Trophoblast cell (in vitro differentiated cells and primary cell): ENCODE measurements at regions not wholly inside any gene's neighbourhood (a gene's known extent, or its start where the extent isn't known, plus 50 kb on each side); places are given as distances from the start of the nearest gene placed in this dataset.
"Not testable (repeated sequence)": the region's sequence is repeated elsewhere in the genome, so short reads cannot be mapped to it uniquely, and the experiment has no call there.

Experiments used
- DNase-seq, 2 donors: peaks; one replicate each; pipeline ENCODE4 v3.0.0-alpha.2; 2016
- H2AFZ ChIP-seq: 2 replicates; pipeline ENCODE4 v1.6.1; 2013; ENCODE audit warnings: low read length, moderate library complexity, mild to moderate bottlenecking; ENCODE audit not compliant: insufficient read depth, poor library complexity
- H2AK5ac ChIP-seq: 2 replicates; pipeline ENCODE4 v1.6.1; 2013; ENCODE audit warnings: mild to moderate bottlenecking, low read length
- H2BK120ac ChIP-seq: 2 replicates; pipeline ENCODE4 v1.6.1; 2013; ENCODE audit warnings: low read length, mild to moderate bottlenecking, moderate library complexity; ENCODE audit not compliant: insufficient read depth, poor library complexity
- H2BK12ac ChIP-seq: 2 replicates; pipeline ENCODE4 v1.6.1; 2013; ENCODE audit warnings: mild to moderate bottlenecking, low read length, moderate library complexity
- H2BK5ac ChIP-seq: 2 replicates; pipeline ENCODE4 v1.6.1; 2013; ENCODE audit warnings: low read length, low read depth, moderate library complexity, mild to moderate bottlenecking; ENCODE audit not compliant: poor library complexity
- H3K14ac ChIP-seq: 2 replicates; pipeline ENCODE4 v1.6.1; 2013; ENCODE audit warnings: mild to moderate bottlenecking, low read length
- H3K18ac ChIP-seq: 2 replicates; pipeline ENCODE4 v1.6.1; 2013; ENCODE audit warnings: mild to moderate bottlenecking, low read length
- H3K23ac ChIP-seq: 2 replicates; pipeline ENCODE4 v1.6.1; 2013; ENCODE audit warnings: low read length
- H3K27ac ChIP-seq: 2 replicates; pipeline ENCODE4 v1.5.1; 2013; ENCODE audit warnings: low read depth, mild to moderate bottlenecking, inconsistent platforms, low read length, moderate library complexity
- H3K27me3 ChIP-seq: 2 replicates; pipeline ENCODE4 v1.6.1; 2013; ENCODE audit warnings: inconsistent platforms, mild to moderate bottlenecking, low read length, moderate library complexity; ENCODE audit not compliant: insufficient read depth
- H3K36me3 ChIP-seq, 2 experiments: 1 replicate in 1 of 2; 2 replicates in 1 of 2; pipeline ENCODE4 v1.6.1; 2013; ENCODE audit warnings: low read length in 2 of 2, mild to moderate bottlenecking in 2 of 2, moderate library complexity in 1 of 2; ENCODE audit not compliant: insufficient read depth in 2 of 2, control insufficient read depth in 1 of 2
- H3K4ac ChIP-seq: 2 replicates; pipeline ENCODE4 v1.6.1; 2013; ENCODE audit warnings: low read depth, mild to moderate bottlenecking, low read length, moderate library complexity
- H3K4me1 ChIP-seq, 2 experiments: 1 replicate in 1 of 2; 2 replicates in 1 of 2; pipeline ENCODE4 v1.6.1; 2013; ENCODE audit warnings: low read length in 2 of 2, mild to moderate bottlenecking in 2 of 2, moderate library complexity in 1 of 2; ENCODE audit not compliant: insufficient read depth in 2 of 2, control insufficient read depth in 1 of 2
- H3K4me2 ChIP-seq: 2 replicates; pipeline ENCODE4 v1.6.1; 2013; ENCODE audit warnings: inconsistent platforms, mild to moderate bottlenecking, low read length, moderate library complexity
- H3K4me3 ChIP-seq: 2 replicates; pipeline ENCODE4 v1.5.1; 2013; ENCODE audit warnings: mild to moderate bottlenecking, low read depth, low read length, inconsistent platforms
- H3K79me1 ChIP-seq: one replicate; pipeline ENCODE4 v1.6.1; 2013; ENCODE audit warnings: low read length
- H3K79me2 ChIP-seq: 2 replicates; pipeline ENCODE4 v1.6.1; 2013; ENCODE audit warnings: low read length, mild to moderate bottlenecking; ENCODE audit not compliant: control insufficient read depth, insufficient read depth, poor library complexity
- H3K9ac ChIP-seq: 2 replicates; pipeline ENCODE4 v1.6.1; 2013; ENCODE audit warnings: mild to moderate bottlenecking, low read length
- H3K9me3 ChIP-seq: 2 replicates; pipeline ENCODE4 v1.6.1; 2013; ENCODE audit warnings: low read depth, mild to moderate bottlenecking, control low read depth, inconsistent platforms, low read length; ENCODE audit not compliant: insufficient read depth
- H4K12ac ChIP-seq: 2 replicates; pipeline ENCODE4 v1.6.1; 2013; ENCODE audit warnings: low read depth, mild to moderate bottlenecking, low read length, moderate library complexity
- H4K8ac ChIP-seq: 2 replicates; pipeline ENCODE4 v1.6.1; 2013; ENCODE audit warnings: low read depth, mild to moderate bottlenecking, low read length, moderate library complexity
- H4K91ac ChIP-seq: one replicate; pipeline ENCODE4 v1.6.1; 2013; ENCODE audit warnings: low read depth, mild to moderate bottlenecking, low read length, moderate library complexity
- WGBS: extraction: QIAGEN DNeasy Blood & Tissue Kit; methylation state at CpG from one replicate; pipeline ENCODE4 v1.1.7; 2013; ENCODE audit warnings: missing lambda C conversion rate; ENCODE audit not compliant: insufficient read length, insufficient coverage; ENCODE audit errors: extremely low coverage; 5-methylcytosine and 5-hydroxymethylcytosine counted together

GRCh38 chr4:34506511-34507092 is 1737.7 kb downstream of the ARAP2 start:
- not testable (repeated sequence) for H3K9ac ChIP-seq, H2BK120ac ChIP-seq, H2AK5ac ChIP-seq, H4K8ac ChIP-seq, H3K79me2 ChIP-seq, H3K4me2 ChIP-seq, DNase-seq, H3K27me3 ChIP-seq, H2BK5ac ChIP-seq, H3K14ac ChIP-seq, H3K27ac ChIP-seq, H3K79me1 ChIP-seq, H2AFZ ChIP-seq, H3K4ac ChIP-seq, H3K36me3 ChIP-seq, H3K4me3 ChIP-seq, H3K18ac ChIP-seq, H3K4me1 ChIP-seq, H3K23ac ChIP-seq, H4K91ac ChIP-seq, H2BK12ac ChIP-seq, H3K9me3 ChIP-seq
- peak overlapping the region; percentile 28 for H4K12ac ChIP-seq
- no CpG with 5 or more reads among the region's 26 CpGs for WGBS

- no peak overlapping the region for H3K4me3 ChIP-seq
- no peak overlapping the region for H4K12ac ChIP-seq
- peaks cover 2% of the 10 kb centered on the region for H3K9me3 ChIP-seq
- no peak overlapping the region for H2BK120ac ChIP-seq
- no peaks in the 10 kb centered on the region for H3K27me3 ChIP-seq
- DNase-seq: no peak
- no peak overlapping the region for H3K14ac ChIP-seq
- H2BK5ac ChIP-seq: no peak overlapping the region
- H2AK5ac ChIP-seq: no peak overlapping the region
- no peak overlapping the region for H3K27ac ChIP-seq
- H4K91ac ChIP-seq: no peak overlapping the region
- H3K9ac ChIP-seq: no peak overlapping the region
- H2BK12ac ChIP-seq: no peak overlapping the region
- no peak overlapping the region for H3K23ac ChIP-seq
- H3K36me3 ChIP-seq: no peaks in the 10 kb centered on the region
- no peak overlapping the region for H2AFZ ChIP-seq
- H4K8ac ChIP-seq: no peak overlapping the region
- no peaks in the 10 kb centered on the region for H3K4me1 ChIP-seq
- H3K4ac ChIP-seq: no peak overlapping the region
- H3K4me2 ChIP-seq: no peak overlapping the region
- no peak overlapping the region for H3K18ac ChIP-seq
- no peaks in the 10 kb centered on the region for H3K79me1 ChIP-seq
- no peaks in the 10 kb centered on the region for H3K79me2 ChIP-seq
Measured at GRCh38 chr4:34512616-34513015, 1731.7 kb downstream of the ARAP2 start.

- no peak overlapping the region for H3K4ac ChIP-seq
- H4K91ac ChIP-seq: no peak overlapping the region
- H2AK5ac ChIP-seq: no peak overlapping the region
- no peak overlapping the region for H2BK5ac ChIP-seq
- H4K8ac ChIP-seq: no peak overlapping the region
- peaks cover 2% of the 10 kb centered on the region for H3K9me3 ChIP-seq
- H4K12ac ChIP-seq: no peak overlapping the region
- no peaks in the 10 kb centered on the region for H3K4me1 ChIP-seq
- H2BK12ac ChIP-seq: no peak overlapping the region
- no CpG with 5 or more reads among the region's 3 CpGs for WGBS
- H3K18ac ChIP-seq: no peak overlapping the region
- no peak overlapping the region for H3K23ac ChIP-seq
- no peaks in the 10 kb centered on the region for H3K27me3 ChIP-seq
- no peak for DNase-seq
- H3K14ac ChIP-seq: no peak overlapping the region
- H3K79me1 ChIP-seq: no peaks in the 10 kb centered on the region
- H2AFZ ChIP-seq: no peak overlapping the region
- H3K4me3 ChIP-seq: no peak overlapping the region
- no peaks in the 10 kb centered on the region for H3K36me3 ChIP-seq
- H3K4me2 ChIP-seq: no peak overlapping the region
- H2BK120ac ChIP-seq: no peak overlapping the region
- H3K9ac ChIP-seq: no peak overlapping the region
- no peak overlapping the region for H3K27ac ChIP-seq
- H3K79me2 ChIP-seq: no peaks in the 10 kb centered on the region
Measured at GRCh38 chr4:34516524-34516923, 1727.8 kb downstream of the ARAP2 start.

GRCh38 chr4:34534916-34535315 is 1709.4 kb downstream of the ARAP2 start:
- Histone ChIP-seq H3K79me2 (no peaks in the 10 kb centered on the region), H4K12ac (no peak overlapping the region), H3K27me3 (no peaks in the 10 kb centered on the region), H3K4me1 (no peaks in the 10 kb centered on the region), H3K18ac (no peak overlapping the region), H2BK12ac (no peak overlapping the region), H2BK5ac (no peak overlapping the region), H4K8ac (no peak overlapping the region), H3K4ac (no peak overlapping the region), H2AK5ac (no peak overlapping the region), H3K27ac (no peak overlapping the region), H3K36me3 (no peaks in the 10 kb centered on the region), H2AFZ (no peak overlapping the region), H2BK120ac (no peak overlapping the region), H3K14ac (no peak overlapping the region), H3K9ac (no peak overlapping the region), H3K23ac (no peak overlapping the region), H3K79me1 (no peaks in the 10 kb centered on the region), H3K9me3 (no peaks in the 10 kb centered on the region), H3K4me2 (no peak overlapping the region), H3K4me3 (no peak overlapping the region), H4K91ac (no peak overlapping the region)
- WGBS: no CpG with 5 or more reads among the region's 4 CpGs
- no peak for DNase-seq
